ENCODE measurements at regions not wholly inside any gene's neighbourhood (a gene's known extent, or its start where the extent isn't known, plus 50 kb on each side); places are given as distances from the start of the nearest gene placed in this dataset.

GRCh38 chr4:131509521-131509920, 1639.6 kb upstream of the PCDH10 start:
- H3K27ac ChIP-seq (replicated peaks): no peak overlapping the region
- H3K9me3 ChIP-seq (replicated peaks): no peaks in the 10 kb centered on the region
- H3K36me3 ChIP-seq: no peaks in the 10 kb centered on the region
- H3K4me3 ChIP-seq: no peak overlapping the region
- H3K4me1 ChIP-seq: no peaks in the 10 kb centered on the region
- H3K27me3 ChIP-seq (ENCODE audit: low read depth): no peaks in the 10 kb centered on the region
- TF ChIP-seq CTCF (IDR thresholded peaks at IDR 0.05; ENCODE audit: borderline replicate concordance): no peak
- DNase-seq: no peak
- intact Hi-C loops (cut with micrococcal nuclease): no loop called here

- Histone ChIP-seq H3K4me3 (no peak overlapping the region), H3K27ac (replicated peaks) (no peak overlapping the region), H3K4me1 (no peaks in the 10 kb centered on the region), H3K27me3 (ENCODE audit: low read depth) (no peaks in the 10 kb centered on the region), H3K36me3 (no peaks in the 10 kb centered on the region), H3K9me3 (replicated peaks) (no peaks in the 10 kb centered on the region)
- no peak for DNase-seq
- intact Hi-C loops (cut with micrococcal nuclease): no loop called here
- no peak for TF ChIP-seq CTCF (IDR thresholded peaks at IDR 0.05; ENCODE audit: borderline replicate concordance)
These were observed 1622.4 kb upstream of the PCDH10 start for GRCh38 chr4:131526686-131527085.

GRCh38 chr4:131531087-131531486, 1618.0 kb upstream of the PCDH10 start:
- Histone ChIP-seq H3K36me3 (no peaks in the 10 kb centered on the region), H3K27ac (replicated peaks) (no peak overlapping the region), H3K27me3 (ENCODE audit: low read depth) (no peaks in the 10 kb centered on the region), H3K9me3 (replicated peaks) (no peaks in the 10 kb centered on the region), H3K4me3 (no peak overlapping the region), H3K4me1 (no peaks in the 10 kb centered on the region)
- TF ChIP-seq CTCF (IDR thresholded peaks at IDR 0.05; ENCODE audit: borderline replicate concordance): no peak
- DNase-seq: no peak
- intact Hi-C loops (cut with micrococcal nuclease): no loop called here

- DNase-seq: no peak
- Histone ChIP-seq H3K36me3 (no peaks in the 10 kb centered on the region), H3K27me3 (ENCODE audit: low read depth) (no peaks in the 10 kb centered on the region), H3K4me3 (no peak overlapping the region), H3K4me1 (no peaks in the 10 kb centered on the region), H3K9me3 (replicated peaks) (no peaks in the 10 kb centered on the region), H3K27ac (replicated peaks) (no peak overlapping the region)
- no peak for TF ChIP-seq CTCF (IDR thresholded peaks at IDR 0.05; ENCODE audit: borderline replicate concordance)
- intact Hi-C loops (cut with micrococcal nuclease): no loop called here
These were observed 1614.0 kb upstream of the PCDH10 start for GRCh38 chr4:131534944-131535645.

GRCh38 chr4:131540256-131540655, 1608.8 kb upstream of the PCDH10 start:
- Histone ChIP-seq H3K4me1 (no peaks in the 10 kb centered on the region), H3K27me3 (ENCODE audit: low read depth) (no peaks in the 10 kb centered on the region), H3K36me3 (no peaks in the 10 kb centered on the region), H3K4me3 (no peak overlapping the region), H3K27ac (replicated peaks) (no peak overlapping the region), H3K9me3 (replicated peaks) (no peaks in the 10 kb centered on the region)
- TF ChIP-seq CTCF (IDR thresholded peaks at IDR 0.05; ENCODE audit: borderline replicate concordance): no peak
- no peak for DNase-seq
- intact Hi-C loops (cut with micrococcal nuclease): no loop called here

All from left ventricle myocardium inferior (tissue), 1 donor.